KMS-11 (cell line): ENCODE measurements at regions not wholly inside any gene's neighbourhood (a gene's known extent, or its start where the extent isn't known, plus 50 kb on each side); places are given as distances from the start of the nearest gene placed in this dataset.
A peak's percentile ranks its signal among the peaks of the same experiment; 100 is the strongest.

Experiments used
- H2AFZ ChIP-seq: fragments of 200-600 bp; sonication (generic); 2 replicates; pipeline ENCODE4 v1.6.1; 2016; ENCODE audit warnings: antibody characterized with exemption, mixed run types, low read depth
- H3K27ac ChIP-seq: fragments of 200-600 bp; sonication (generic); 2 replicates; pipeline ENCODE4 v1.6.1; 2016; ENCODE audit warnings: mild to moderate bottlenecking, mixed run types
- H3K27me3 ChIP-seq: fragments of 200-600 bp; sonication (generic); 2 replicates; pipeline ENCODE4 v1.6.1; 2017; ENCODE audit warnings: mild to moderate bottlenecking, low read depth, mixed run types, moderate library complexity; ENCODE audit not compliant: insufficient read depth
- H3K36me3 ChIP-seq: fragments of 200-600 bp; sonication (generic); 2 replicates; pipeline ENCODE4 v1.6.1; 2017; ENCODE audit warnings: mild to moderate bottlenecking, mixed run types; ENCODE audit not compliant: insufficient read depth
- H3K4me1 ChIP-seq: fragments of 200-600 bp; sonication (generic); 2 replicates; pipeline ENCODE4 v1.6.1; 2016; ENCODE audit warnings: mild to moderate bottlenecking, low read depth, mixed run types; ENCODE audit not compliant: poor library complexity, severe bottlenecking
- H3K4me2 ChIP-seq: fragments of 200-600 bp; sonication (generic); 2 replicates; pipeline ENCODE4 v1.7.0; 2016; ENCODE audit warnings: mild to moderate bottlenecking, mixed run types
- H3K4me3 ChIP-seq: fragments of 200-600 bp; sonication (generic); IDR thresholded peaks from 2 replicates; pipeline ENCODE4 v1.6.1; 2017; ENCODE audit warnings: low read depth, low read length, mixed read lengths; ENCODE audit not compliant: insufficient read depth
- H3K79me2 ChIP-seq: fragments of 200-600 bp; sonication (generic); 2 replicates; pipeline ENCODE4 v1.6.1; 2016; ENCODE audit warnings: low read depth, mixed run types; ENCODE audit not compliant: insufficient read depth
- H3K9ac ChIP-seq: fragments of 200-600 bp; sonication (generic); 2 replicates; pipeline ENCODE4 v1.6.1; 2016; ENCODE audit warnings: mild to moderate bottlenecking, mixed run types
- H4K20me1 ChIP-seq: fragments of 200-600 bp; sonication (generic); 2 replicates; pipeline ENCODE4 v1.6.1; 2016; ENCODE audit warnings: mild to moderate bottlenecking, mixed run types; ENCODE audit not compliant: insufficient read depth
- CTCF ChIP-seq: fragments of 200-600 bp; sonication (generic); conservative IDR thresholded peaks from 2 replicates; pipeline ENCODE4 v1.6.1; 2017; ENCODE audit warnings: low read depth, mild to moderate bottlenecking, antibody characterized with exemption, low read length, moderate library complexity, mixed read lengths

- Histone ChIP-seq H4K20me1 (no peaks in the 10 kb centered on the region), H3K27ac (no peak overlapping the region), H3K79me2 (no peaks in the 10 kb centered on the region), H3K9ac (no peak overlapping the region), H3K27me3 (no peaks in the 10 kb centered on the region), H3K4me2 (no peak overlapping the region), H3K4me3 (no peak overlapping the region), H2AFZ (no peak overlapping the region), H3K4me1 (no peaks in the 10 kb centered on the region), H3K36me3 (no peaks in the 10 kb centered on the region)
- no peak for TF ChIP-seq CTCF
These were observed 468.2 kb downstream of the OTOL1 start for GRCh38 chr3:161964857-161965256.

GRCh38 chr3:161969867-161970266 lies 473.3 kb downstream of the OTOL1 start:
- no peak overlapping the region for H3K9ac ChIP-seq
- H4K20me1 ChIP-seq: no peaks in the 10 kb centered on the region
- no peaks in the 10 kb centered on the region for H3K79me2 ChIP-seq
- no peak overlapping the region for H2AFZ ChIP-seq
- TF ChIP-seq CTCF: no peak
- no peak overlapping the region for H3K4me2 ChIP-seq
- H3K27ac ChIP-seq: no peak overlapping the region
- no peaks in the 10 kb centered on the region for H3K4me1 ChIP-seq
- no peaks in the 10 kb centered on the region for H3K36me3 ChIP-seq
- H3K4me3 ChIP-seq: no peak overlapping the region
- no peaks in the 10 kb centered on the region for H3K27me3 ChIP-seq

DNA sequence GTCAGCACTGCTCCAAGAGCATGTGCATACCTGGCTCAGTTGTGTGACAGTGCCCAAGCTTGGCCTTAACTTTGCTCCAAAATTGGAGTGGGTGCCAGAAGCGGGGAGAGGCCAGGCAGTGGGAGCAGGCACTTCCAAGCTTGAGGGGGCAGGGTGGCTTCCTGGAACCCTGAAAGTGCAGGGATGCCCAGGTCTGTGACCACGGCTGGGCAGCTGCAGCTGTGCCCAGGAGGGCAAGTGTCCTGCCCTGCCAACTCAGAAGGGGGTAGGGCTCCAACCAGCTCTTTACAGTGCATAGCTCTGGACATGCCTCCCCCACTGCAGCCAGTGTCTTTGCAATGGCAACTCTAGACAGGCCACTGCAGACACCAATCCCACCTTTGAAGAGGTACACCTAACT lies 478.6 kb downstream of the OTOL1 start:
- Histone ChIP-seq H3K36me3 (no peaks in the 10 kb centered on the region), H3K9ac (no peak overlapping the region), H3K27me3 (no peaks in the 10 kb centered on the region), H3K4me1 (peaks cover 14% of the 10 kb centered on the region), H2AFZ (no peak overlapping the region), H4K20me1 (no peaks in the 10 kb centered on the region), H3K4me2 (no peak overlapping the region), H3K79me2 (no peaks in the 10 kb centered on the region), H3K27ac (no peak overlapping the region), H3K4me3 (no peak overlapping the region)
- no peak for TF ChIP-seq CTCF

- H3K27me3 ChIP-seq: no peaks in the 10 kb centered on the region
- H3K4me2 ChIP-seq: peak overlapping the region; percentile 25; the same call in 1 of the 2 replicates
- no peaks in the 10 kb centered on the region for H4K20me1 ChIP-seq
- no peak for TF ChIP-seq CTCF
- H3K79me2 ChIP-seq: no peaks in the 10 kb centered on the region
- H3K27ac ChIP-seq: no peak overlapping the region
- peaks cover 14% of the 10 kb centered on the region for H3K4me1 ChIP-seq
- peak overlapping the region; percentile 25; the same call in 1 of the 2 replicates for H2AFZ ChIP-seq
- H3K9ac ChIP-seq: no peak overlapping the region
- no peaks in the 10 kb centered on the region for H3K36me3 ChIP-seq
- no peak overlapping the region for H3K4me3 ChIP-seq
These were observed 480.5 kb downstream of the OTOL1 start for GRCh38 chr3:161977063-161977462.
